ENCODE measurements at regions not wholly inside any gene's neighbourhood (a gene's known extent, or its start where the extent isn't known, plus 50 kb on each side); places are given as distances from the start of the nearest gene placed in this dataset.
A peak's percentile ranks its signal among the peaks of the same experiment; 100 is the strongest.
"Not testable (repeated sequence)": the region's sequence is repeated elsewhere in the genome, so short reads cannot be mapped to it uniquely, and the experiment has no call there.

- peak; percentile 0 for DNase-seq (ENCODE audit: low read depth, low spot score)
Measured at GRCh38 chr1:46878173-46878782, 63.0 kb downstream of the CYP4A11 start.

GRCh38 chr1:46876093-46876492 is 65.2 kb downstream of the CYP4A11 start:
- DNase-seq (ENCODE audit: low read depth, low spot score): not testable (repeated sequence)

Measured in smooth muscle cell of the brain vasculature (primary cell).